ENCODE measurements at regions not wholly inside any gene's neighbourhood (a gene's known extent, or its start where the extent isn't known, plus 50 kb on each side); places are given as distances from the start of the nearest gene placed in this dataset.

DNA sequence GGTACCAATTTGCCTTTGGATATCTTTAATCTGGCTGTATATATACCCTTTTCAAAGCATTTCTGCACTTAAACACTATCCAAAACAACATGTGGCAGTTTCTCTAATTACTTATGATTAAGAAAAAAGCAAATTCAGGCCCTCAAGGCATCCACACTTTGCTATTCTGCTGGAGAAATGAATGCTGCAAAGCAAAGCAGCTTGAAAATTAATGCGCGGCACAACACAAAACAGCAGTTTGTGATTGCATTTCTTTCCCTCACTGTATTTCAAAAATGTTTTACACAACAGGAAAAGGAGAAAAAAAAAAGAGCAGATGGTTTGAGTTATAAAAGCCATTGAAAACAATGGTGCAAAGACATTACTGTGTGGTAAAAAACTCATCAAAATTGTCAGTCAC lies 738.4 kb upstream of the RAG2 start:
- no peaks in the 10 kb centered on the region for H3K27me3 ChIP-seq
- no peaks in the 10 kb centered on the region for H3K36me3 ChIP-seq
- 90 to 100% (median 93%) methylated on average over 2 of the region's 2 CpGs for WGBS, 5 donors
- H3K9me3 ChIP-seq, result no peaks in the 10 kb centered on the region
- H3K27ac ChIP-seq, result no peak overlapping the region
- no peaks in the 10 kb centered on the region for H3K4me1 ChIP-seq
- no peak for DNase-seq
- intact Hi-C loops (cut with DNase I; ENCODE audit: low total_unique reads), result no loop called here
- TF ChIP-seq POLR2A (IDR thresholded peaks at IDR 0.05) (no peak), POLR2AphosphoS5 (IDR thresholded peaks at IDR 0.05) (no peak), EP300 (IDR thresholded peaks at IDR 0.05) (no peak)
- TF ChIP-seq, protein P1, sequence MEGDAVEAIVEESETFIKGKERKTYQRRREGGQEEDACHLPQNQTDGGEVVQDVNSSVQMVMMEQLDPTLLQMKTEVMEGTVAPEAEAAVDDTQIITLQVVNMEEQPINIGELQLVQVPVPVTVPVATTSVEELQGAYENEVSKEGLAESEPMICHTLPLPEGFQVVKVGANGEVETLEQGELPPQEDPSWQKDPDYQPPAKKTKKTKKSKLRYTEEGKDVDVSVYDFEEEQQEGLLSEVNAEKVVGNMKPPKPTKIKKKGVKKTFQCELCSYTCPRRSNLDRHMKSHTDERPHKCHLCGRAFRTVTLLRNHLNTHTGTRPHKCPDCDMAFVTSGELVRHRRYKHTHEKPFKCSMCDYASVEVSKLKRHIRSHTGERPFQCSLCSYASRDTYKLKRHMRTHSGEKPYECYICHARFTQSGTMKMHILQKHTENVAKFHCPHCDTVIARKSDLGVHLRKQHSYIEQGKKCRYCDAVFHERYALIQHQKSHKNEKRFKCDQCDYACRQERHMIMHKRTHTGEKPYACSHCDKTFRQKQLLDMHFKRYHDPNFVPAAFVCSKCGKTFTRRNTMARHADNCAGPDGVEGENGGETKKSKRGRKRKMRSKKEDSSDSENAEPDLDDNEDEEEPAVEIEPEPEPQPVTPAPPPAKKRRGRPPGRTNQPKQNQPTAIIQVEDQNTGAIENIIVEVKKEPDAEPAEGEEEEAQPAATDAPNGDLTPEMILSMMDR (IDR thresholded peaks at IDR 0.05), result no peak
- H3K4me3 ChIP-seq, result no peak overlapping the region

DNA sequence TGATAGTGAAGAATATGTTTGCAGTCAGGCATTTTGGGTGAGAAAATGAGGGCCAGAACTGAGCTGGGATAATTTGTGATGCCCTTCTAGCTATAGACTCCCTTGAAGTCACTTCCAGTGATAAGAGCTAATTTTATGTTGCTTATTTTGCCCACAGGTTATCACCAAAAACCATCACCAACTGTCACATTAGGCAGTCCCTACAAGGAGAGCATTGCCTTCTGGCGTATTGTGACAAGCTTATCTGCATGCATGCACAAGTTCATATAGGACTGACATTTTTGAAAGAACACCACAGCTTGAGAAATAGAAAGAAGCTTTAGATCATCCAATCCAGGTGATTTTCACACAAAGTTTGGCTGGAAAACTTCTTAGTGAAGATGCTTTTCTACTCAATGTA lies 735.3 kb upstream of the RAG2 start:
- TF ChIP-seq POLR2AphosphoS5 (IDR thresholded peaks at IDR 0.05) (no peak), POLR2A (IDR thresholded peaks at IDR 0.05) (no peak), EP300 (IDR thresholded peaks at IDR 0.05) (no peak)
- TF ChIP-seq, protein P1 (IDR thresholded peaks at IDR 0.05), result no peak
- Histone ChIP-seq H3K9me3 (no peaks in the 10 kb centered on the region), H3K27ac (no peak overlapping the region), H3K27me3 (no peaks in the 10 kb centered on the region), H3K4me3 (no peak overlapping the region), H3K36me3 (no peaks in the 10 kb centered on the region), H3K4me1 (no peaks in the 10 kb centered on the region)
- no peak for DNase-seq
- intact Hi-C loops (cut with DNase I; ENCODE audit: low total_unique reads), result no loop called here
- 59 to 85% (median 78%) methylated on average over 1 of the region's 1 CpG for WGBS, 5 donors

DNA sequence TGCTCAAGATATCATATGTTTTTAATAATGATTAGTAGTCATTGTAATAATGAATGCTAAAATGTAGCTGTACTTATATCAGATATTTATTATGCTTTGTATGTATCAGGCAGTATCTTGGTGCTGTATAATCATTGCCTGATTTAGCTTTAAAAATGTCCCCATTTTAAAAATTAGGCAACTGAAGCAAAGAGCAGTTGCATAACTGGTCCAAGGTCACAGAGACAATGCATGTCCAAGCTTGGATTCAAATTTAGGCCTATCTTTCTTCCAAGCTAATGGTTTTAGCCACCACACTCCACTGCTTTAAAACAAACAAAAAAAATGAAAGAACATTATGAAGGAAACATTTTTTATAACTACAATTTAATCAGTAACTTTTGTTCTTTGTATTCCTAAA lies 725.8 kb upstream of the RAG2 start:
- intact Hi-C loops (cut with DNase I; ENCODE audit: low total_unique reads), result no loop called here
- no peak overlapping the region for H3K27ac ChIP-seq
- H3K9me3 ChIP-seq, result no peaks in the 10 kb centered on the region
- H3K27me3 ChIP-seq, result no peaks in the 10 kb centered on the region
- no peaks in the 10 kb centered on the region for H3K4me1 ChIP-seq
- no peak for DNase-seq
- TF ChIP-seq, protein P1 (IDR thresholded peaks at IDR 0.05), result no peak
- H3K36me3 ChIP-seq, result no peaks in the 10 kb centered on the region
- H3K4me3 ChIP-seq, result no peak overlapping the region

DNA sequence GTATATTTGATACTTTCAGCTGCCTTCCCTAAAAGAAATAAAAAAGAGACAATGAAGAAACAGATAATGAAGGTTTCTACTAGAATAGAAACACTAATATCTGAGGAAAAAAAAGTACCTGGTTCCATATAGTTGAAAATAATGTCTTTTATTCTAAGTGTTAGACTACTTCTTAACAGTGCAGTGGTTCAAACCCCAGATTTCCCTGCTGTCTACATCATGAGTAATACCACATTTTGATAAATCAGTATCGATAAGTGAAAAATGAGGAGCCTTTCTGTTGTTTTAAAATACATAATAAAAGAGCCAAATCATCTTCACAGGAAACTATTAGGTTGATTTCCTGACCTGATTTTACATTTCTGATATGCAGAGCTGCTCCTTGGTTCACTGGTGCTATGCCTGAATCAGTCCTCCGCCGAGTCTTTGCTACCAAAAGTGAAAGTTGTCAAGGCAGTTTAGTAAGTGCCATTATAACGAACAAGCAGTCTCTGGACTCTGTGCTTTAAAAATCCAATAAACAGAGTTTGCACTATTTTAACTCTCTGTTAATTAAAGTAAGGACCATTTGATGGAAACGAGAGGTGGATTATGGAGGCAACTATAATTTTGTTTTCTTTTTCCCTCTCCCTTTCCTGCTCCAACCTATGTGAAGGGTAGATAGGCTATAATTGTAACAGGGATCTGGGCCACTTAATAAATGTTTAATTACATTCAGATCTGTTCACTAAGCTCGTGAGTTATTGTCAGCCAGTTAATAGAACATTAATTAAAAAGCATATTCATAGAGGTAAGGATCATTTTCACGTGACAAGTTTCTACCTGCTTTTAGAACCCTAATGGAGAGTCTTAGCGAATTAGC lies 724.5 kb upstream of the RAG2 start:
- Histone ChIP-seq H3K27ac (no peak overlapping the region), H3K4me1 (no peaks in the 10 kb centered on the region), H3K27me3 (no peaks in the 10 kb centered on the region), H3K9me3 (no peaks in the 10 kb centered on the region), H3K4me3 (no peak overlapping the region), H3K36me3 (no peaks in the 10 kb centered on the region)
- 71 to 75% (median 73%) methylated on average over 8 of the region's 8 CpGs for WGBS, 5 donors
- no peak for DNase-seq
- TF ChIP-seq, protein P1 (IDR thresholded peaks at IDR 0.05), result no peak
- TF ChIP-seq POLR2AphosphoS5 (IDR thresholded peaks at IDR 0.05) (no peak), EP300 (IDR thresholded peaks at IDR 0.05) (no peak), POLR2A (IDR thresholded peaks at IDR 0.05) (no peak)
- intact Hi-C loops (cut with DNase I; ENCODE audit: low total_unique reads), result no loop called here

Data from stomach (tissue), 8 donors.